GM19455 (cell line): ENCODE measurements at regions not wholly inside any gene's neighbourhood (a gene's known extent, or its start where the extent isn't known, plus 50 kb on each side); places are given as distances from the start of the nearest gene placed in this dataset.
"Not testable (repeated sequence)": the region's sequence is repeated elsewhere in the genome, so short reads cannot be mapped to it uniquely, and the experiment has no call there.

Experiments
- ATAC-seq: cut with Tn5 transposase; IDR thresholded peaks from one replicate; pipeline ENCODE4 v1.9.1; 2021; ENCODE audit not compliant: unreplicated experiment

- no peak for ATAC-seq
Observed at GRCh38 chr6:85236636-85237035, 213.2 kb upstream of the NT5E start.

- ATAC-seq, result not testable (repeated sequence)
Observed at GRCh38 chr6:85227345-85227744, 222.5 kb upstream of the NT5E start.

GRCh38 chr6:85212794-85213193 is 237.1 kb upstream of the NT5E start:
- not testable (repeated sequence) for ATAC-seq

- ATAC-seq, result no peak
Observed at GRCh38 chr6:85195243-85195642, 254.6 kb upstream of the NT5E start.

- ATAC-seq, result no peak
Observed at GRCh38 chr6:85193339-85193738, 256.5 kb upstream of the NT5E start.

GRCh38 chr6:85192596-85192995 is 257.3 kb upstream of the NT5E start:
- no peak for ATAC-seq

- ATAC-seq, result no peak
Observed at GRCh38 chr6:85192186-85192585, 257.7 kb upstream of the NT5E start.

- ATAC-seq, result no peak
Observed at GRCh38 chr6:85191656-85192055, 258.2 kb upstream of the NT5E start.

GRCh38 chr6:85186546-85187175 is 263.2 kb upstream of the NT5E start:
- ATAC-seq, result no peak

GRCh38 chr6:85185977-85186376 is 263.9 kb upstream of the NT5E start:
- no peak for ATAC-seq

- ATAC-seq, result no peak
Observed at GRCh38 chr6:85183841-85184240, 266.0 kb upstream of the NT5E start.

- ATAC-seq, result no peak
Observed at GRCh38 chr6:85172705-85173104, 277.2 kb upstream of the NT5E start.

- no peak for ATAC-seq
Observed at GRCh38 chr6:85172161-85172560, 277.7 kb upstream of the NT5E start.

GRCh38 chr6:85169189-85169588 is 280.7 kb upstream of the NT5E start:
- ATAC-seq, result no peak

GRCh38 chr6:85168146-85168545 is 281.7 kb upstream of the NT5E start:
- ATAC-seq, result no peak

- ATAC-seq, result no peak
Observed at GRCh38 chr6:85166114-85166741, 283.7 kb upstream of the NT5E start.

GRCh38 chr6:85163156-85164080 is 286.5 kb upstream of the NT5E start:
- no peak for ATAC-seq

- ATAC-seq, result no peak
Observed at GRCh38 chr6:85157311-85157710, 292.6 kb upstream of the NT5E start.

- no peak for ATAC-seq
Observed at GRCh38 chr6:85143676-85144075, 306.2 kb upstream of the NT5E start.

- ATAC-seq, result no peak
Observed at GRCh38 chr6:85137865-85138264, 312.0 kb upstream of the NT5E start.

- no peak for ATAC-seq
Observed at GRCh38 chr6:85136310-85136709, 313.6 kb upstream of the NT5E start.
